Smooth muscle cell (in vitro differentiated cells): ENCODE measurements at regions not wholly inside any gene's neighbourhood (a gene's known extent, or its start where the extent isn't known, plus 50 kb on each side); places are given as distances from the start of the nearest gene placed in this dataset.

Experiments used
- DNase-seq: peaks from one replicate; lab custom pipeline; 2025; ENCODE audit not compliant: unreplicated experiment; lab: John Stamatoyannopoulos, UW
- H2AFZ ChIP-seq: fragments of 200-600 bp; sonication (generic); 2 replicates; pipeline ENCODE4 v1.6.0; 2016; ENCODE audit warnings: antibody characterized with exemption, low read depth, mild to moderate bottlenecking
- H3F3A ChIP-seq: fragments of 200-600 bp; sonication (generic); 2 replicates; pipeline ENCODE4 v1.6.0; 2017; ENCODE audit warnings: antibody characterized with exemption, low read depth
- H3K27ac ChIP-seq: fragments of 200-600 bp; sonication (generic); 2 replicates; pipeline ENCODE4 v1.5.1; 2016; ENCODE audit warnings: low read depth, mild to moderate bottlenecking
- H3K27me3 ChIP-seq: fragments of 200-600 bp; sonication (generic); 2 replicates; pipeline ENCODE4 v1.6.1; 2016; ENCODE audit warnings: low read depth, mild to moderate bottlenecking
- H3K36me3 ChIP-seq: fragments of 200-600 bp; sonication (generic); 2 replicates; pipeline ENCODE4 v1.5.1; 2016; ENCODE audit warnings: low read depth
- H3K4me1 ChIP-seq: fragments of 200-600 bp; sonication (generic); 2 replicates; pipeline ENCODE4 v1.5.1; 2016; ENCODE audit warnings: low read depth
- H3K4me2 ChIP-seq: fragments of 200-600 bp; sonication (generic); 2 replicates; pipeline ENCODE4 v1.6.0; 2016; ENCODE audit warnings: mild to moderate bottlenecking
- H3K4me3 ChIP-seq: fragments of 200-600 bp; sonication (generic); 2 replicates; pipeline ENCODE4 v1.5.1; 2016; ENCODE audit warnings: mild to moderate bottlenecking
- H3K79me2 ChIP-seq: fragments of 200-600 bp; sonication (generic); 2 replicates; pipeline ENCODE4 v1.6.0; 2016; ENCODE audit warnings: low read depth, mild to moderate bottlenecking
- H3K9ac ChIP-seq: fragments of 200-600 bp; sonication (generic); 2 replicates; pipeline ENCODE4 v1.6.0; 2016; ENCODE audit warnings: low read depth
- H3K9me3 ChIP-seq: fragments of 200-600 bp; sonication (generic); replicated peaks from 2 replicates; pipeline ENCODE4 v1.5.1; 2016; ENCODE audit warnings: low read depth
- H4K20me1 ChIP-seq: fragments of 200-600 bp; sonication (generic); 2 replicates; pipeline ENCODE4 v1.6.0; 2016; ENCODE audit warnings: low read depth
- CTCF ChIP-seq: fragments of 200-600 bp; sonication (generic); IDR thresholded peaks from 2 replicates; pipeline ENCODE4 v1.5.1; 2017; ENCODE audit warnings: borderline replicate concordance, mild to moderate bottlenecking, antibody characterized with exemption; ENCODE audit not compliant: insufficient read depth, poor library complexity, severe bottlenecking
- WGBS: methylation state at CpG from one replicate; pipeline ENCODE4 v1.1.7; 2016; ENCODE audit warnings: low lambda C conversion rate; 5-methylcytosine and 5-hydroxymethylcytosine counted together

- H3K36me3 ChIP-seq = no peaks in the 10 kb centered on the region
- DNase-seq = no peak
- WGBS = 88% methylated on average over 12 of the region's 12 CpGs
- H3F3A ChIP-seq = no peaks in the 10 kb centered on the region
- H3K4me1 ChIP-seq = no peaks in the 10 kb centered on the region
- no peak for TF ChIP-seq CTCF
- H3K4me3 ChIP-seq = no peak overlapping the region
- H4K20me1 ChIP-seq = no peaks in the 10 kb centered on the region
- H3K9me3 ChIP-seq = peaks cover 10% of the 10 kb centered on the region
- H2AFZ ChIP-seq = no peak overlapping the region
- no peaks in the 10 kb centered on the region for H3K79me2 ChIP-seq
- no peak overlapping the region for H3K4me2 ChIP-seq
- H3K27ac ChIP-seq = no peak overlapping the region
- no peaks in the 10 kb centered on the region for H3K27me3 ChIP-seq
- no peak overlapping the region for H3K9ac ChIP-seq
These were observed 340.5 kb downstream of the TMEM121 start for GRCh38 chr14:105866841-105867321.

- no peaks in the 10 kb centered on the region for H3K4me1 ChIP-seq
- no peaks in the 10 kb centered on the region for H4K20me1 ChIP-seq
- no peak overlapping the region for H3K27ac ChIP-seq
- no peaks in the 10 kb centered on the region for H3K36me3 ChIP-seq
- H3K4me3 ChIP-seq = no peak overlapping the region
- H3F3A ChIP-seq = no peaks in the 10 kb centered on the region
- H3K4me2 ChIP-seq = no peak overlapping the region
- H3K27me3 ChIP-seq = no peaks in the 10 kb centered on the region
- 79% methylated on average over 29 of the region's 29 CpGs for WGBS
- H3K79me2 ChIP-seq = no peaks in the 10 kb centered on the region
- TF ChIP-seq CTCF = no peak
- H3K9me3 ChIP-seq = peaks cover 6% of the 10 kb centered on the region
- no peak overlapping the region for H2AFZ ChIP-seq
- no peak for DNase-seq
- no peak overlapping the region for H3K9ac ChIP-seq
These were observed 341.7 kb downstream of the TMEM121 start for GRCh38 chr14:105867961-105868599.

GRCh38 chr14:105871590-105871989 lies 345.2 kb downstream of the TMEM121 start:
- H3K36me3 ChIP-seq = no peaks in the 10 kb centered on the region
- no peaks in the 10 kb centered on the region for H3K4me1 ChIP-seq
- no peak overlapping the region for H3K27ac ChIP-seq
- DNase-seq = no peak
- no peak for TF ChIP-seq CTCF
- H3K9me3 ChIP-seq = peaks cover 7% of the 10 kb centered on the region
- H2AFZ ChIP-seq = no peak overlapping the region
- no peaks in the 10 kb centered on the region for H3F3A ChIP-seq
- no peak overlapping the region for H3K4me3 ChIP-seq
- no peak overlapping the region for H3K4me2 ChIP-seq
- no peaks in the 10 kb centered on the region for H3K79me2 ChIP-seq
- H3K27me3 ChIP-seq = no peaks in the 10 kb centered on the region
- WGBS = 39% methylated on average over 3 of the region's 3 CpGs
- no peaks in the 10 kb centered on the region for H4K20me1 ChIP-seq
- H3K9ac ChIP-seq = no peak overlapping the region
